Spleen (tissue), 7 donors: ENCODE measurements at regions not wholly inside any gene's neighbourhood (a gene's known extent, or its start where the extent isn't known, plus 50 kb on each side); places are given as distances from the start of the nearest gene placed in this dataset.
"Not testable (repeated sequence)": the region's sequence is repeated elsewhere in the genome, so short reads cannot be mapped to it uniquely, and the experiment has no call there.

Experiments used
- POLR2A ChIP-seq, 3 donors: fragments of 450-650 bp; IDR thresholded peaks; one replicate each; pipeline ENCODE4 v1.5.1; 2017; ENCODE audit warnings: antibody characterized with exemption in 3 of 3, mild to moderate bottlenecking in 1 of 3
- POLR2AphosphoS5 ChIP-seq, 3 donors: sonication (generic); formaldehyde crosslinking; IDR thresholded peaks; one replicate each; pipeline ENCODE4 v1.5.1; 2017; ENCODE audit warnings: antibody characterized with exemption in 3 of 3
- TF ChIP-seq, protein P1 (sequence below), 11 experiments: fragments of 200-600 bp in 7 of 11; fragments of 450-650 bp in 4 of 11; sonication (generic) in 4 of 11; IDR thresholded peaks in 8 of 11; conservative IDR thresholded peaks in 3 of 11; 1 replicate in 7 of 11; 2 replicates in 4 of 11; pipeline versions ENCODE4 v1.4.0 to v1.8.0; 2016 to 2021; ENCODE audit warnings: antibody characterized with exemption in 11 of 11, inconsistent platforms in 4 of 11, mild to moderate bottlenecking in 1 of 11
- donor health status: DM: no; HTN: no; CAD: no; lungs with moderate emphysema.
- donor health status: DM: no; HTN: no; CAD: no.
- donor health status: DM: no; HTN: no; CAD: no.

DNA sequence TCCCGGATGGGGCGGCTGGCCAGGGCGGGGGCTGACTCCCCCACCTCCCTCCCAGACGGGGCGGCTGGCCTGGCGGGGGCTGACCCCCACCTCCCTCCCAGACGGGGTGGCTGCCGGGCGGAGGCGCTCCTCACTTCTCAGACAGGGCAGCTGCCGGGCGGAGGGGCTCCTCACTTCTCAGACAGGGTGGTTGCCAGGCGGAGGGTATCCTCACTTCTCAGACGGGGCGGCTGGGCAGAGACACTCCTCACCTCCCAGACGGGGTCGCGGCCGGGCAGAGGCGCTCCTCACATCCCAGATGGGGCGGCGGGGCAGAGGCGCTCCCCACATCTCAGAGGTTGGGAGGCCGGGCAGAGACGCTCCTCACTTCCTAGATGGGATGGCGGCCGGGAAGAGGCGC is 362.3 kb upstream of the CASK start:
- not testable (repeated sequence) for TF ChIP-seq POLR2A, POLR2AphosphoS5 (IDR thresholded peaks at IDR 0.05)
- TF ChIP-seq, protein P1, sequence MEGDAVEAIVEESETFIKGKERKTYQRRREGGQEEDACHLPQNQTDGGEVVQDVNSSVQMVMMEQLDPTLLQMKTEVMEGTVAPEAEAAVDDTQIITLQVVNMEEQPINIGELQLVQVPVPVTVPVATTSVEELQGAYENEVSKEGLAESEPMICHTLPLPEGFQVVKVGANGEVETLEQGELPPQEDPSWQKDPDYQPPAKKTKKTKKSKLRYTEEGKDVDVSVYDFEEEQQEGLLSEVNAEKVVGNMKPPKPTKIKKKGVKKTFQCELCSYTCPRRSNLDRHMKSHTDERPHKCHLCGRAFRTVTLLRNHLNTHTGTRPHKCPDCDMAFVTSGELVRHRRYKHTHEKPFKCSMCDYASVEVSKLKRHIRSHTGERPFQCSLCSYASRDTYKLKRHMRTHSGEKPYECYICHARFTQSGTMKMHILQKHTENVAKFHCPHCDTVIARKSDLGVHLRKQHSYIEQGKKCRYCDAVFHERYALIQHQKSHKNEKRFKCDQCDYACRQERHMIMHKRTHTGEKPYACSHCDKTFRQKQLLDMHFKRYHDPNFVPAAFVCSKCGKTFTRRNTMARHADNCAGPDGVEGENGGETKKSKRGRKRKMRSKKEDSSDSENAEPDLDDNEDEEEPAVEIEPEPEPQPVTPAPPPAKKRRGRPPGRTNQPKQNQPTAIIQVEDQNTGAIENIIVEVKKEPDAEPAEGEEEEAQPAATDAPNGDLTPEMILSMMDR (IDR thresholded peaks at IDR 0.05 in 8 of 11, conservative IDR thresholded peaks at IDR 0.05 in 3 of 11): not testable (repeated sequence)
